K562 (cell line): ENCODE measurements at regions not wholly inside any gene's neighbourhood (a gene's known extent, or its start where the extent isn't known, plus 50 kb on each side); places are given as distances from the start of the nearest gene placed in this dataset.

Experiments
- ATAC-seq: fragments of 200-7000 bp; cut with Tn5 transposase; 3 replicates; pipeline ENCODE4 v1.9.1; 2020; ENCODE audit warnings: moderate library complexity
- BruUV-seq: library from RNA; stranded (reverse); fragments of 400-500 nt; replicated peaks from 2 replicates; lab custom pipeline; 2021; lab: Mats Ljungman, UMichigan
- CTCF ChIA-PET: fragments of 300-600 bp; formaldehyde crosslinking; extraction: SDS; loops from one replicate; lab custom pipeline; 2021; ENCODE audit warnings: low intra/inter-chr PET ratio; lab: Yijun Ruan, JAX
- POLR2A ChIA-PET: fragments of 300-600, 350-650 bp; sonication (Branson Sonifier 250); formaldehyde crosslinking; extraction: SDS; loops from one replicate; lab custom pipeline; 2021; ENCODE audit warnings: antibody characterized with exemption, inconsistent platforms; lab: Yijun Ruan, JAX
- DNase-seq, 4 experiments: peaks; one replicate each; pipeline versions ENCODE4 v3.0.0 to v3.0.0-alpha.2; 2011 to 2018; ENCODE audit warnings: low spot score in 3 of 4, mixed read lengths in 3 of 4; ENCODE audit errors: extremely low read depth in 1 of 4
- FAIRE-seq: peaks from 2 replicates; lab custom pipeline; 2011; peaks lifted over from hg19 to GRCh38; lab: Jason Lieb, UNC
- H2AFZ ChIP-seq: 2 replicates; pipeline ENCODE4 v1.6.0; 2011; ENCODE audit warnings: low read depth, low read length, control low read depth, inconsistent platforms
- H3K27ac ChIP-seq: fragments of 200-600 bp; 3 replicates; pipeline ENCODE4 v1.8.0; 2011; ENCODE audit warnings: low read depth, mild to moderate bottlenecking, control low read depth, inconsistent platforms, low read length, moderate library complexity, mixed read lengths; ENCODE audit errors: extremely low read depth
- H3K27me3 ChIP-seq, 2 experiments: fragments of 300-600 bp in 1 of 2; 2 replicates in 1 of 2; 3 replicates in 1 of 2; pipeline versions ENCODE4 v1.6.0 to v1.8.0; 2011; ENCODE audit warnings: inconsistent platforms in 2 of 2, low read length in 2 of 2, mild to moderate bottlenecking in 1 of 2, mixed read lengths in 1 of 2, moderate library complexity in 1 of 2; ENCODE audit not compliant: control insufficient read depth in 2 of 2, insufficient read depth in 2 of 2
- H3K36me3 ChIP-seq: fragments of 300-600 bp; 3 replicates; pipeline ENCODE4 v1.8.0; 2011; ENCODE audit warnings: mild to moderate bottlenecking, low read length, inconsistent platforms; ENCODE audit not compliant: control insufficient read depth, insufficient read depth
- H3K4me1 ChIP-seq, 2 experiments: fragments of 200-600 bp in 1 of 2; replicated peaks in 1 of 2; 2 replicates in 1 of 2; 3 replicates in 1 of 2; pipeline versions ENCODE4 v1.5.1 to v1.8.0; 2011; ENCODE audit warnings: inconsistent platforms in 2 of 2, low read length in 2 of 2, mild to moderate bottlenecking in 1 of 2, mixed read lengths in 1 of 2, moderate library complexity in 1 of 2; ENCODE audit not compliant: control insufficient read depth in 2 of 2, insufficient read depth in 2 of 2
- H3K4me2 ChIP-seq: 2 replicates; pipeline ENCODE4 v1.6.1; 2011; ENCODE audit warnings: low read length, control low read depth, inconsistent platforms, mixed read lengths; ENCODE audit not compliant: insufficient read depth
- H3K4me3 ChIP-seq: fragments of 200-600 bp; sonication (generic), shearing (Covaris generic); 2 replicates; pipeline ENCODE4 v1.5.1; 2016; ENCODE audit warnings: control low read depth, inconsistent platforms
- H3K79me2 ChIP-seq: fragments of 200-600 bp; 3 replicates; pipeline ENCODE4 v1.8.0; 2011; ENCODE audit warnings: low read length, inconsistent platforms; ENCODE audit not compliant: control insufficient read depth, insufficient read depth
- H3K9ac ChIP-seq, 2 experiments: 2 replicates each; pipeline versions ENCODE4 v1.6.0 to v1.6.1; 2011; ENCODE audit warnings: low read depth in 2 of 2, low read length in 2 of 2, control low read depth in 1 of 2, inconsistent platforms in 1 of 2, mild to moderate bottlenecking in 1 of 2, mixed read lengths in 1 of 2; ENCODE audit not compliant: insufficient read depth in 1 of 2
- H3K9me1 ChIP-seq: one replicate; pipeline ENCODE4 v1.6.0; 2011; ENCODE audit warnings: inconsistent platforms, mild to moderate bottlenecking, low read length, moderate library complexity; ENCODE audit not compliant: control insufficient read depth, insufficient read depth
- H3K9me3 ChIP-seq: replicated peaks from 2 replicates; pipeline ENCODE4 v1.5.1; 2011; ENCODE audit warnings: low read depth, low read length, inconsistent platforms; ENCODE audit not compliant: control insufficient read depth, insufficient read depth
- H4K20me1 ChIP-seq: replicated peaks from 2 replicates; pipeline ENCODE4 v1.6.1; 2011; ENCODE audit warnings: low read length, inconsistent platforms, mixed read lengths; ENCODE audit not compliant: control insufficient read depth, insufficient read depth
- BCL6 ChIP-seq: fragments of 250-450 bp; sonication (Bioruptor Pico); IDR thresholded peaks from 2 replicates; pipeline ENCODE4 v1.4.0; 2020
- BRF1 ChIP-seq: IDR thresholded peaks from 3 replicates; pipeline ENCODE4 v1.6.1; 2011; ENCODE audit warnings: borderline replicate concordance, mild to moderate bottlenecking; ENCODE audit not compliant: insufficient read length; ENCODE audit errors: extremely low read depth
- CAMTA2 ChIP-seq: fragments of 250-450 bp; sonication (Bioruptor Pico); conservative IDR thresholded peaks from 2 replicates; pipeline ENCODE4 v1.5.1; 2022
- CBX8 ChIP-seq: fragments of 200-600 bp; sonication (generic); IDR thresholded peaks from 2 replicates; pipeline ENCODE4 v1.6.1; 2012; ENCODE audit warnings: borderline replicate concordance, mixed run types, low read depth, mild to moderate bottlenecking, moderate library complexity, mixed read lengths, low read length, control low read depth, inconsistent platforms; ENCODE audit not compliant: poor library complexity, severe bottlenecking; ENCODE audit errors: extremely low read depth
- CCNT2 ChIP-seq: IDR thresholded peaks from 2 replicates; pipeline ENCODE4 v1.6.1; 2011; ENCODE audit warnings: borderline replicate concordance, low read depth, mild to moderate bottlenecking, moderate library complexity, mixed read lengths, low read length; ENCODE audit not compliant: insufficient read length; ENCODE audit errors: extremely low read depth
- HCFC1 ChIP-seq: IDR thresholded peaks from 2 replicates; pipeline ENCODE4 v1.6.1; 2012; ENCODE audit warnings: low read depth, low read length, improper control_type of control experiment
- HMGN3 ChIP-seq: IDR thresholded peaks from 2 replicates; pipeline ENCODE4 v1.6.1; 2011; ENCODE audit warnings: borderline replicate concordance, low read depth, mild to moderate bottlenecking, mixed read lengths, low read length; ENCODE audit not compliant: insufficient read length; ENCODE audit errors: extremely low read depth
- KDM2B ChIP-seq: fragments of 250-450 bp; sonication (Bioruptor Pico); IDR thresholded peaks from 2 replicates; pipeline ENCODE4 v1.8.0; 2021; ENCODE audit warnings: mild to moderate bottlenecking, moderate library complexity
- KHSRP ChIP-seq: fragments of 450-650 bp; IDR thresholded peaks from 2 replicates; pipeline ENCODE4 v1.6.1; 2017
- MTA3 ChIP-seq: fragments of 450-650 bp; formaldehyde crosslinking; IDR thresholded peaks from 2 replicates; pipeline ENCODE4 v1.6.1; 2017; ENCODE audit warnings: mild to moderate bottlenecking, borderline replicate concordance
- PCBP1 ChIP-seq: fragments of 200-400 bp; formaldehyde crosslinking; IDR thresholded peaks from 2 replicates; pipeline ENCODE4 v1.6.1; 2018; ENCODE audit warnings: mild to moderate bottlenecking, low read depth, low read length; ENCODE audit not compliant: poor library complexity, severe bottlenecking
- TAF9B ChIP-seq: fragments of 450-650 bp; IDR thresholded peaks from 2 replicates; pipeline ENCODE4 v1.6.1; 2018; ENCODE audit warnings: mild to moderate bottlenecking; ENCODE audit not compliant: partially characterized antibody
- THRAP3 ChIP-seq: fragments of 450-650 bp; IDR thresholded peaks from 2 replicates; pipeline ENCODE4 v1.6.1; 2016; ENCODE audit warnings: mild to moderate bottlenecking, inconsistent platforms, borderline replicate concordance
- TRIM28 ChIP-seq: fragments of 450-650 bp; IDR thresholded peaks from 2 replicates; pipeline ENCODE4 v1.6.1; 2017
- ZC3H11A ChIP-seq: IDR thresholded peaks from 2 replicates; pipeline ENCODE4 v1.6.1; 2012; ENCODE audit warnings: low read depth, low read length, improper control_type of control experiment
- ZNF507 ChIP-seq: conservative IDR thresholded peaks from 2 replicates; pipeline ENCODE4 v1.6.1; 2017; ENCODE audit warnings: missing genetic modification characterization, missing compliant biosample characterization
- ZNF717 ChIP-seq: fragments of 250-450 bp; sonication (Bioruptor Pico); IDR thresholded peaks from 2 replicates; pipeline ENCODE4 v1.5.0; 2021
- ZZZ3 ChIP-seq: fragments of 450-650 bp; IDR thresholded peaks from 2 replicates; pipeline ENCODE4 v1.6.1; 2016; ENCODE audit warnings: antibody characterized with exemption, mild to moderate bottlenecking, moderate library complexity
- WGBS: fragments of 100-300 bp; shearing (Covaris generic); methylation state at CpG from one replicate; pipeline ENCODE4 v1.1.6; 2016; ENCODE audit warnings: low coverage, mixed read lengths; ENCODE audit not compliant: insufficient coverage; ENCODE audit errors: missing lambda C conversion rate; 5-methylcytosine and 5-hydroxymethylcytosine counted together
- in situ Hi-C: fragments of 300-500 bp; cut with MboI; formaldehyde crosslinking; loops from 4 replicates; pipeline ENCODE4 v1.15.0; 2018; ENCODE audit warnings: inconsistent platforms, mixed read lengths
- intact Hi-C: fragments of 100-400 bp; cut with micrococcal nuclease; formaldehyde crosslinking; loops from 2 replicates; pipeline ENCODE4 v1.14.2; 2022
- TF ChIP-seq, protein P1 (sequence below): fragments of 450-650 bp; formaldehyde crosslinking; IDR thresholded peaks from 2 replicates; pipeline ENCODE4 v1.4.0; 2020; ENCODE audit warnings: mild to moderate bottlenecking, moderate library complexity
- TF ChIP-seq, protein P2 (sequence below): sonication (generic); IDR thresholded peaks from 2 replicates; pipeline ENCODE4 v1.6.1; 2016

DNA sequence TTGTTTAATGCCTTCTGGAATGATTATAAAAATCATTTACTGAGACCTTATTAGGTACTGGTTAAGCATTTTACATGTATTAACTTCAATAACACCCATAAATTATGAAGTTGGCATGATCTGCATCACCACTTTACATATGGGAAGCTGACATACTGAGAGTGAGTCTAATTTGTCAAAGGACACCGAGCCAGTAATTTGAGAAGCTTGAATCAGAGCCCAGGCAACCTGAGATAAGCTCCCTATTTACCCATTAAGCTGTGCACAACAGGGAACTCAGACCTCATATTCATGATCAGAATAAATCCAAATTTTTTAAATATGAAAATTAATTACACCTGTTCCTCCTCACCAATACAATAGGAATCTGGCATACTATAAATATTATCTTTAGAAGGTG is 247.9 kb upstream of the EPHA5 start:
- no peak for DNase-seq
- no peaks in the 10 kb centered on the region for H3K4me1 ChIP-seq
- H4K20me1 ChIP-seq = no peaks in the 10 kb centered on the region
- intact Hi-C loops = no loop called here
- FAIRE-seq = no peak
- no peak overlapping the region for H3K4me3 ChIP-seq
- in situ Hi-C loops = no loop called here
- no peaks in the 10 kb centered on the region for H3K9me3 ChIP-seq
- no peak overlapping the region for H3K4me2 ChIP-seq
- no peak overlapping the region for H3K9ac ChIP-seq
- H2AFZ ChIP-seq = no peak overlapping the region
- H3K9me1 ChIP-seq = no peaks in the 10 kb centered on the region
- TF ChIP-seq, protein P1, sequence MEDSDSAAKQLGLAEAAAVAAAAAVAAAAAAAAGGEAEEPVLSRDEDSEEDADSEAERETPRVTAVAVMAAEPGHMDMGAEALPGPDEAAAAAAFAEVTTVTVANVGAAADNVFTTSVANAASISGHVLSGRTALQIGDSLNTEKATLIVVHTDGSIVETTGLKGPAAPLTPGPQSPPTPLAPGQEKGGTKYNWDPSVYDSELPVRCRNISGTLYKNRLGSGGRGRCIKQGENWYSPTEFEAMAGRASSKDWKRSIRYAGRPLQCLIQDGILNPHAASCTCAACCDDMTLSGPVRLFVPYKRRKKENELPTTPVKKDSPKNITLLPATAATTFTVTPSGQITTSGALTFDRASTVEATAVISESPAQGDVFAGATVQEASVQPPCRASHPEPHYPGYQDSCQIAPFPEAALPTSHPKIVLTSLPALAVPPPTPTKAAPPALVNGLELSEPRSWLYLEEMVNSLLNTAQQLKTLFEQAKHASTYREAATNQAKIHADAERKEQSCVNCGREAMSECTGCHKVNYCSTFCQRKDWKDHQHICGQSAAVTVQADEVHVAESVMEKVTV = no peak
- no peak for TF ChIP-seq CCNT2
- TF ChIP-seq ZZZ3 = no peak
- no peak for TF ChIP-seq KDM2B (CRISPR knock-in tag)
- TF ChIP-seq BRF1 = no peak
- TF ChIP-seq TAF9B = no peak
- TF ChIP-seq PCBP1 = no peak
- no peak for TF ChIP-seq TRIM28
- no peak for TF ChIP-seq HMGN3
- TF ChIP-seq ZC3H11A = no peak
- no peak for TF ChIP-seq THRAP3
- no peak for TF ChIP-seq KHSRP
- no peak for TF ChIP-seq CAMTA2
- TF ChIP-seq BCL6 (CRISPR knock-in tag) = no peak
- TF ChIP-seq MTA3 = no peak
- TF ChIP-seq ZNF507 (tag) = no peak
- TF ChIP-seq, protein P2, sequence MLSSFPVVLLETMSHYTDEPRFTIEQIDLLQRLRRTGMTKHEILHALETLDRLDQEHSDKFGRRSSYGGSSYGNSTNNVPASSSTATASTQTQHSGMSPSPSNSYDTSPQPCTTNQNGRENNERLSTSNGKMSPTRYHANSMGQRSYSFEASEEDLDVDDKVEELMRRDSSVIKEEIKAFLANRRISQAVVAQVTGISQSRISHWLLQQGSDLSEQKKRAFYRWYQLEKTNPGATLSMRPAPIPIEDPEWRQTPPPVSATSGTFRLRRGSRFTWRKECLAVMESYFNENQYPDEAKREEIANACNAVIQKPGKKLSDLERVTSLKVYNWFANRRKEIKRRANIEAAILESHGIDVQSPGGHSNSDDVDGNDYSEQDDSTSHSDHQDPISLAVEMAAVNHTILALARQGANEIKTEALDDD = no peak
- no peak for TF ChIP-seq CBX8
- no peak for TF ChIP-seq ZNF717 (CRISPR knock-in tag)
- TF ChIP-seq HCFC1 = no peak
- TF ChIP-seq, all 486 proteins: peak for 0
- H3K27ac ChIP-seq = no peak overlapping the region
- no peaks in the 10 kb centered on the region for H3K36me3 ChIP-seq
- ChIA-PET CTCF (no interaction called here), POLR2A (no interaction called here)
- no TSS peak for BruUV-seq
- no peaks in the 10 kb centered on the region for H3K79me2 ChIP-seq
- no peak for ATAC-seq
- 7% methylated on average over 1 of the region's 1 CpG for WGBS
- H3K27me3 ChIP-seq = no peaks in the 10 kb centered on the region
